H9 (cell line): ENCODE measurements at regions not wholly inside any gene's neighbourhood (a gene's known extent, or its start where the extent isn't known, plus 50 kb on each side); places are given as distances from the start of the nearest gene placed in this dataset.

Source experiments
- DNase-seq: peaks from one replicate; pipeline ENCODE4 v3.0.0-alpha.2; 2017
- H2AFZ ChIP-seq: one replicate; pipeline ENCODE4 v1.6.1; 2013; ENCODE audit warnings: mild to moderate bottlenecking, low read length, control low read depth, moderate library complexity
- H2AK5ac ChIP-seq: 2 replicates; pipeline ENCODE4 v1.6.1; 2013; ENCODE audit warnings: low read length, control low read depth, mixed read lengths; ENCODE audit not compliant: insufficient read length
- H2BK120ac ChIP-seq: one replicate; pipeline ENCODE4 v1.6.1; 2013; ENCODE audit warnings: low read depth, mild to moderate bottlenecking, low read length, control low read depth, inconsistent platforms; ENCODE audit not compliant: poor library complexity, severe bottlenecking
- H2BK12ac ChIP-seq: 2 replicates; pipeline ENCODE4 v1.6.1; 2013; ENCODE audit warnings: low read length, control low read depth, mixed read lengths, low read depth; ENCODE audit not compliant: insufficient read length
- H2BK15ac ChIP-seq: 2 replicates; pipeline ENCODE4 v1.6.1; 2013; ENCODE audit warnings: low read depth, low read length, control low read depth
- H2BK20ac ChIP-seq: one replicate; pipeline ENCODE4 v1.6.1; 2013; ENCODE audit warnings: low read depth, mild to moderate bottlenecking, low read length, control low read depth, inconsistent platforms; ENCODE audit not compliant: poor library complexity, severe bottlenecking
- H2BK5ac ChIP-seq: 2 replicates; pipeline ENCODE4 v1.6.1; 2013; ENCODE audit warnings: low read length, control low read depth, mixed read lengths; ENCODE audit not compliant: insufficient read length
- H3K14ac ChIP-seq: 2 replicates; pipeline ENCODE4 v1.6.1; 2013; ENCODE audit warnings: low read length, control low read depth; ENCODE audit not compliant: insufficient read depth
- H3K18ac ChIP-seq: 2 replicates; pipeline ENCODE4 v1.6.1; 2013; ENCODE audit warnings: low read depth, mild to moderate bottlenecking, mixed read lengths, low read length, control low read depth; ENCODE audit not compliant: insufficient read length
- H3K23ac ChIP-seq: 2 replicates; pipeline ENCODE4 v1.6.1; 2013; ENCODE audit warnings: low read length, control low read depth, mixed read lengths, low read depth; ENCODE audit not compliant: insufficient read length
- H3K23me2 ChIP-seq: 2 replicates; pipeline ENCODE4 v1.6.1; 2013; ENCODE audit warnings: low read depth, mild to moderate bottlenecking, mixed read lengths, low read length, control low read depth; ENCODE audit not compliant: insufficient read length, poor library complexity, severe bottlenecking
- H3K27ac ChIP-seq: 2 replicates; pipeline ENCODE4 v1.5.1; 2013; ENCODE audit warnings: low read length, control low read depth, mixed read lengths, low read depth; ENCODE audit not compliant: insufficient read length
- H3K27me3 ChIP-seq: 2 replicates; pipeline ENCODE4 v1.6.1; 2013; ENCODE audit warnings: low read length, control low read depth, inconsistent platforms; ENCODE audit not compliant: insufficient read depth
- H3K4ac ChIP-seq: 2 replicates; pipeline ENCODE4 v1.6.1; 2013; ENCODE audit warnings: low read depth, mild to moderate bottlenecking, control low read depth, inconsistent platforms, low read length, moderate library complexity
- H3K4me1 ChIP-seq: 2 replicates; pipeline ENCODE4 v1.6.1; 2013; ENCODE audit warnings: low read length, control low read depth, inconsistent platforms; ENCODE audit not compliant: insufficient read depth
- H3K4me2 ChIP-seq: 2 replicates; pipeline ENCODE4 v1.6.1; 2013; ENCODE audit warnings: low read length, control low read depth, mixed read lengths; ENCODE audit not compliant: insufficient read length, insufficient read depth
- H3K56ac ChIP-seq: 2 replicates; pipeline ENCODE4 v1.6.1; 2013; ENCODE audit warnings: low read depth, mild to moderate bottlenecking, mixed read lengths, low read length, control low read depth; ENCODE audit not compliant: insufficient read length
- H3K79me1 ChIP-seq: 2 replicates; pipeline ENCODE4 v1.6.1; 2013; ENCODE audit warnings: low read depth, mild to moderate bottlenecking, moderate library complexity, low read length, control low read depth, inconsistent platforms; ENCODE audit not compliant: insufficient read depth, poor library complexity, severe bottlenecking
- H3K79me2 ChIP-seq: 2 replicates; pipeline ENCODE4 v1.6.1; 2013; ENCODE audit warnings: low read length, control low read depth, inconsistent platforms; ENCODE audit not compliant: insufficient read depth
- H3K9ac ChIP-seq: 2 replicates; pipeline ENCODE4 v1.6.1; 2013; ENCODE audit warnings: low read length, control low read depth, mixed read lengths; ENCODE audit not compliant: insufficient read length; ENCODE audit errors: extremely low read depth
- H3K9me3 ChIP-seq: one replicate; pipeline ENCODE4 v1.6.1; 2013; ENCODE audit warnings: low read depth, low read length, inconsistent platforms; ENCODE audit not compliant: control insufficient read depth
- H3T11ph ChIP-seq: one replicate; pipeline ENCODE4 v1.6.1; 2013; ENCODE audit warnings: mild to moderate bottlenecking, low read length, control low read depth, inconsistent platforms
- H4K20me1 ChIP-seq: one replicate; pipeline ENCODE4 v1.6.1; 2013; ENCODE audit not compliant: control insufficient read depth, insufficient read length, insufficient read depth
- H4K5ac ChIP-seq: 2 replicates; pipeline ENCODE4 v1.6.1; 2013; ENCODE audit warnings: low read depth, mild to moderate bottlenecking, mixed read lengths, low read length, control low read depth; ENCODE audit not compliant: insufficient read length
- H4K8ac ChIP-seq: replicated peaks from 2 replicates; pipeline ENCODE4 v1.6.1; 2013; ENCODE audit warnings: low read length, control low read depth, mixed read lengths, low read depth; ENCODE audit not compliant: insufficient read length
- H4K91ac ChIP-seq: 2 replicates; pipeline ENCODE4 v1.6.1; 2013; ENCODE audit warnings: low read depth, mild to moderate bottlenecking, moderate library complexity, mixed read lengths, low read length, control low read depth; ENCODE audit not compliant: insufficient read length
- H3K27ac Mint-ChIP-seq, 3 experiments: 2 replicates in 2 of 3; 3 replicates in 1 of 3; pipeline ENCODE4 v1.8.0; 2020 to 2021; ENCODE audit warnings: mixed read lengths in 3 of 3, mild to moderate bottlenecking in 1 of 3, moderate library complexity in 1 of 3
- H3K27me3 Mint-ChIP-seq: 2 replicates; pipeline ENCODE4 v1.8.0; 2021; ENCODE audit warnings: low read depth, mild to moderate bottlenecking, moderate library complexity, mixed read lengths
- H3K36me3 Mint-ChIP-seq, 3 experiments: 2 replicates in 2 of 3; 3 replicates in 1 of 3; pipeline ENCODE4 v1.8.0; 2020 to 2021; ENCODE audit warnings: low read depth in 3 of 3, mixed read lengths in 3 of 3; ENCODE audit not compliant: insufficient read depth in 1 of 3
- H3K4me1 Mint-ChIP-seq, 2 experiments: 2 replicates each; pipeline ENCODE4 v1.8.0; 2020; ENCODE audit warnings: mixed read lengths in 2 of 2
- H3K4me3 Mint-ChIP-seq, 2 experiments: 2 replicates in 1 of 2; 3 replicates in 1 of 2; pipeline ENCODE4 v1.8.0; 2020 to 2021; ENCODE audit warnings: mild to moderate bottlenecking in 2 of 2, mixed read lengths in 2 of 2, moderate library complexity in 1 of 2
- H3K9me3 Mint-ChIP-seq, 2 experiments: 2 replicates in 1 of 2; 3 replicates in 1 of 2; pipeline ENCODE4 v1.8.0; 2020; ENCODE audit warnings: mild to moderate bottlenecking in 2 of 2, mixed read lengths in 2 of 2, moderate library complexity in 1 of 2
- CTCF ChIP-seq: fragments of 200-600 bp; sonication (generic); conservative IDR thresholded peaks from 3 replicates; pipeline ENCODE4 v1.8.0; 2021; ENCODE audit warnings: antibody characterized with exemption, mild to moderate bottlenecking

DNA sequence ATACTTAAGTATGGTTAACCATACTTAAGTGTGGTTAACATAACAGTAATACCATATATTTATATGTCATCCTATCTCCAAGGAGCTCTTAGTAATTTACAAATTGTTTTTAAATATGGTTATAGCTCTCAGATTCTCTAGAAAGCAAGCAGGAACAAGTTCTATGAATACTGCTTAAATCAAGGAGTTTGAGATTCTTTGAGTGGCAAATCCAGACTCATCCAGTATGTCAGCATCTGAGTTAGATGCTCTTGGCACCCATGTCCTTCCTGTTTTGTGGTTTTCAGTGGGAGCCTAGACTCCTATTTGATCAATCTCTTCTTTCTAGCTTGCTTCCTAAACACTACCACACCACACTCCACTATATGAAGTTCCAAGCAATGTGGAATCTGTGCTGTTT, 114.7 kb upstream of the GDNF start:
- Histone ChIP-seq H2BK20ac (no peak overlapping the region), H2BK5ac (no peak overlapping the region), H3K14ac (no peak overlapping the region), H3K23me2 (no peaks in the 10 kb centered on the region), H3K79me1 (no peaks in the 10 kb centered on the region), H2AK5ac (no peak overlapping the region), H3K79me2 (no peaks in the 10 kb centered on the region), H3K4me1 (no peaks in the 10 kb centered on the region), H4K5ac (no peak overlapping the region), H3T11ph (no peak overlapping the region), H3K27ac (no peak overlapping the region), H2BK12ac (no peak overlapping the region), H3K23ac (no peak overlapping the region), H3K27me3 (no peaks in the 10 kb centered on the region), H3K56ac (no peak overlapping the region), H3K9ac (no peak overlapping the region), H4K8ac (no peak overlapping the region), H4K91ac (no peak overlapping the region), H2BK15ac (no peak overlapping the region), H2AFZ (no peak overlapping the region), H3K4ac (no peak overlapping the region), H3K9me3 (no peaks in the 10 kb centered on the region), H2BK120ac (no peak overlapping the region), H3K4me2 (no peak overlapping the region), H3K18ac (no peak overlapping the region), H4K20me1 (no peaks in the 10 kb centered on the region)
- Mint-ChIP-seq H3K4me3 (no peak overlapping the region), H3K27me3 (no peaks in the 10 kb centered on the region), H3K9me3 (peaks cover 18 to 19% of the 10 kb centered on the region in 2 experiments), H3K4me1 (no peaks in the 10 kb centered on the region), H3K27ac (no peak overlapping the region), H3K36me3 (peaks cover 5 to 15% (median 11%) of the 10 kb centered on the region in 3 experiments)
- DNase-seq = no peak
- no peak for TF ChIP-seq CTCF
